Activated CD4-positive, CD25-positive, alpha-beta regulatory T cell treated with anti-CD3 and anti-CD28 coated beads, Interleukin-2, amount 50 U/mL, for 16 hours (primary cell): ENCODE measurements at regions not wholly inside any gene's neighbourhood (a gene's known extent, or its start where the extent isn't known, plus 50 kb on each side); places are given as distances from the start of the nearest gene placed in this dataset.

Experiments used
- DNase-seq: peaks from one replicate; pipeline ENCODE4 v3.0.0-alpha.2; 2020; ENCODE audit warnings: low read depth, low spot score

DNA sequence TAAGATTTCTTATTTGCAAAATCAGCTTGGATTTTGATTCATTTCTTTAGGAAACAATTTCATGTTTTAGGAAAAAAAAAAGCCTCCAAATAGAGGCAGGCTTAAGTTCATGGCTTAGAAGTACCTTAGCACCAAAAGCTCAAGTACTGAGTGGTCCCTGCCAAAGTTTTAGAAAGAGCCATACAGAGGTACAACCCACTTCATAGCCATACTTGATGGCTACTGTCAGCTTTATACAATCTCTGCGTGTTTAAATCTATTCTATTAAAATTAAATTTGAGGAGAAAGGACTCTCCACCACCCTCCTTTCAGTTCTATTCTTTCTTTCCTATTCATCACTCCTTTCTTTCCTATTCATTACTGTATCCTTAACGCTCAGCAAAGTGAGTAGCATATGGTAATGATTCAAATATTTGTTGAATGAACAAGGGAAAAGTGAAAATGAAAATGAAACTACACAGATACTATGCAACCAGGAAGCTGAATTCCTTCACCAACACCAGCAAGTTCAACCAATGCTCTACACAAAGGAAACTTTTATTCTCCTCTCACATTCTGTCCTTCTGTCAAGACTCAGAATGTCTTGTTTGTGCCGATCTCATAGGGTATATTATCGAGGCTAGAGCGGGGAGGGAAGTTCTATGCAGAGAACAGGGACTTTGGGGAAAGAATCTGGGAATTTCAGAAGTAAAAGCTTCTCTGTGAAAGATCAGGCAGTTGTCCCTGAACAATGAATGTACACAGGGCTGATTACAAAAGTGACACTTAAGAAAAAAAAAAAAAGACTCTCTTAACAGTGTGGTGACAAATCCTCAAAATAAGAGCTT lies 138.6 kb upstream of the SPEF2 start:
- DNase-seq: no peak

DNA sequence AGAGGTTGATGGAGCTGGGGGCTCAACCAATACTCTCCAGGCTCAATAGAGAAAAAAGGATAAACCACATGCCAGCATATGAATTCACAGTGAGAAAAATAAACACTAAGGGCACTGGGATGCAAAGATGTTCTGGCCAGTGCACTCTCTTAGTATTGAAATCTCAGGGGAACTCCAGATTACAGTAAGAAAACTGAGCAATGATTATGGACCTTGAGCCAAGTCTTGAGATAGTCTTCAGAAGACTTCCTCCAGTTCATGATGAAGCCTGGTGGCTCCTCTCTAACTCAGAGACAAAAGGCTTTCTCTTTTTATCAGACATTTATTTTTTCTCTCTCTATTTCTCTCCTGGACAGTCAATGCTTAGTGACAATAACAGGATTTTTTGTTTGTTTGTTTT lies 139.8 kb upstream of the SPEF2 start:
- no peak for DNase-seq

DNA sequence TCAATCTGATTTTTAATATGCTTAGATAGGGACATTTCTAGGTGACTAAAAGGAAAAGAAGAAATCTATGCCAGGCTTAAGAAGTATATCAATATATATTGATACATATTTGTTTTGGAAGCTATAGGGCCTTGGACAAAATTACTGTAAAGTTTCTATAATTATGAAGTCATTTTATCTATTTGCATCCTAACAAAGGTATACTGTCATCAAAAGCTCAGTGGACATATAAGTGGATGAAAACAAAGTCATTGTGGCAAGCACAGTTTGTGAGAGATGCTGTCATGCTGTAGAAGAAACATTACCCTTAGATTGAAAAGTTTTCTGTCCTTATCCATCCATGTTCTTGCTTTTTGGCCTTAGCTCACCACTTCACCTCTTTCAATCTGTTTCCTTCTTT lies 140.3 kb upstream of the SPEF2 start:
- no peak for DNase-seq

DNA sequence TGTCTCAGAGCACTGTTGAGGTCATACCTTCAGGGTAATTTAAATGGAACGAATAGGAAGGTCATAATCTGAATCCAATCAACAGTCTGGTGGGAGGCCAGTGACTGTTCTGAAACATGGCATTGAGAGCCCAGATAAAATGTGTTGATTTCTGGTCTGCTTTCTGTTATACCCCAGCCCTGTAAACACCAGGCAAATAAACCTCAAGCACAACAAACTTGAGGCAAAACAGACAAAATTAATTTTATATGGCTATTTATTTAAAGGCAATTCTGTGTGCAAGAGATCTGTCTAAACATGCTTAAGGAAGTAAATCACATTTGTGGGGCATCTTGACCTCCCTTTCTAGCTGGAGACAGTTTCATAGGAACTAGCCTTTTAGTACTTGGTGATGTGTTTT lies 140.9 kb upstream of the SPEF2 start:
- DNase-seq: no peak

DNA sequence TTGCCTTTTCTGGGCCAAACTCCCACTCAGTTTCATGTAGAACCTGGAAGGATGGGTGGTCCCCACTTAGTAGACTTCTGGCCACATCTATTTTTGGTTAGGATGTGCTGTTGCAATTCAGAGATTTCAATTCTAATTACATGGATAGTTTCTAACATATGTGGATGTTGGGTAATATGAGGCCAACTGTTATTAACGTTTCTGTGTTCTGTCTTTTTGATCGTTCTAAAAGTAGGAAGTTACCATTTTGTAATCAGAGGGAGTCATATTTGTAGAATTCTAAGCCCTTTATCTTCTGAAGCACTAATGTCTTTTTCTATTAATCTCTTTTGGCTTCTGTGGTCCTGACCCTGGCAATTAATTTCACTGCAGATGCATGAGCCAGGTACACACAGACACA lies 141.6 kb upstream of the SPEF2 start:
- no peak for DNase-seq

DNA sequence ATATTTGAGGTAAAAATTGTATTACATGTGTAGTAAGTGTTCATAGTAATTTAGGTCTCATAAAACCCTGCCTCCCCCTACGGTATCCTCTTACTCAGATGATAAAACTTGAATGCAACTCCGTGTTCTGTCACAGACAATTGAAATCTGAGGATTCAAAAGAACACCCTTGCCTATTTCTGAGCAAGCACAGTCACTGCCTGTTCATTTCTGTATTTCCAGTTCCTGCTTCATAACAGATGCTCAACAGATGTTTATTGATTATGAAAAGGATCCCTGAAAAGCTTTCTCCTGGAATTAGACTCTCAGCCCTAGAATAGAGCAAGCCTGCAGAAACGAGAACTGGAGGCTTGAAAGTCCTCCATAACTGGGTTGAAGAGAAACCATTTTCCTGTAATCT lies 144.1 kb upstream of the SPEF2 start:
- no peak for DNase-seq

DNA sequence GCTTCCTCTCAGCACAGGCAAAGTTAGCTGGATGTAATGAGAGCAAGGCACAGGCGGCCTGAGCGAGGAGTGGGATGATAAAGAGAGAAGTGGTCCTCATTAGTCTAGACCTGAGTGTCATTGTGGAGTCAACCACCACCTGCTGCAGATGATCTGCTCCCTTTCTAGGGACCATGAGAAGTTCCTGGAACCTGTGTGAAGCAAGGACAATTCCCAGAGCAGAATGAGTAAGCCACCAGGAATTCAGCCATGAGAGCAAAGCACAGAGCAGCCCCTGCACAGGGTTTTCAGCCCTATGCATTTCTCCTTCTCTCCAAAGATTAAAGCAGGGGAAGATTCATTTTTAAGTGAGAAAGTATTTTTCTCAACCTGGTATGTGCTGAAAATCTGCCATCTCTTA lies 146.8 kb upstream of the SPEF2 start:
- DNase-seq: no peak

DNA sequence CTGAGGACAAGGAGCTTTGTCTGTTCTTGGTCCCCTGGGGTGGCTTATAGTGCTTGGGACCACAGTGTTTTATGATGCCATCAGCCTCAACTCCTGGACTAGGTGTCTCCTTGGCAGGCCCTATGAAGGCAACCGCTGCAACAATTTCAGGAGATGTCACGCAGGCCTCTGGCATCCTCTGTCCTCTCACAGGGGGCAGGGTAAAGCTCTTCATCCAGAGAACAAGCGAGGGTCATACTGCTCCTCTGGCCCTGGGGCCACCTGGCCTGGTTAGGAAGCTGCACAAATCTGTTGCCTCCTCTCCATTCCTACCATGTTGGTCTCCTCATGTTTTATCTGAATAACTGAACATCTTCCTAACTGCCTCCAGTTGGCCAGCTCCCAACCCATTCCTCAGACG lies 148.9 kb upstream of the SPEF2 start:
- no peak for DNase-seq

DNA sequence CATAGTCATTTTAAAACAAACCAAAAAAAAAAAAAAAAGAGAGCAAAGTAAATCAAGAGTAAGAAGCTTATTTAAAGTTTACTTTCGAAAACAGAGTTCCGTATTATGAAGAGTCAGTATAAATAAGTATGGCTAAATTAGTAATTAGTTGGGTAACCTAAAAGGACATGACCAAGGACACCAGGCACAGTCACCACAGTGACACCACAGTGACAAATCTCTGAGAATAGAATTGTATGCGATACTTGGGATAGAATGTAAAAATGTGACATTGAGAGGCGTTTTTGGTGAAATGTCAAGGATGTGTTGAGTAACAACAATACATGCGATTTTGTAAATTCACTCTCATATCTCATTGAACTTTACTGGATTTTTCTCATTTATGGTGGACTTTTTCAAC lies 150.9 kb upstream of the SPEF2 start:
- DNase-seq: no peak

DNA sequence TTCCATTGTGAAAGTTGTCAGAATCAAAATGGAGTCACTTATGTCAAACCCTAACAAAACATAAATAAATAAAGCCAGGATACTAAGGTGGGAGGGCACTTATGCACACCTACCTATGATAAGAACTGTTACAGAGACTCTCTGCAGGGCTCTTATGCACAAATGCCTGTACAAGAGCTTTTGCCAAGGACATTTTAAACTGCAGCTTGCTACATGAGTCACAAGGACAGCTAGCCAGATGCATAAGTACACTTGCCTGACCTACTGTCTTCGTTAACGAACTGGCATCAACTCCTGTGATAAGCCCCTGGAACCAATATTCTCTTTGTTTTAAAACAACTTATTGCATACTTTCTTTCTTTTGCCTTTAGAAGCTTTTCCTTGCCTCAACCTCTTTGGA lies 152.9 kb upstream of the SPEF2 start:
- DNase-seq: no peak

DNA sequence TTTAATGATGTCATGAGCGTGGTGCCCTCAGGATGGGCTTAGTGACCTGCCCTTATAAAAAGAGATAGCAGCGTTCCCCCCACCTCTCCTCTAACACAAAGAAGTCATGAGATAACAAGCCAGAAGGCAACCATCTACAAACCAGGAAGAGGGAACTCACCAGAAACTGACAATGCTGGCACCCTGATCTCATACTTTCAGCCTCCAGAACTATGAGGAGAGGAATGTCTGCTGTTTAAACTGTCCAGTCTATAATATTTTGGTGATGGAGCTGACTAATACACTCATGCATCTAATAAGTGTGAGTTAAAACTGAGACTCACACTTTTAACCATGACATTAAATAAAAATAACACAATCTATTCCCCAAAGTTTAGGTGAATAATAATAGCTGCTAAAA lies 156.1 kb upstream of the SPEF2 start:
- no peak for DNase-seq

DNA sequence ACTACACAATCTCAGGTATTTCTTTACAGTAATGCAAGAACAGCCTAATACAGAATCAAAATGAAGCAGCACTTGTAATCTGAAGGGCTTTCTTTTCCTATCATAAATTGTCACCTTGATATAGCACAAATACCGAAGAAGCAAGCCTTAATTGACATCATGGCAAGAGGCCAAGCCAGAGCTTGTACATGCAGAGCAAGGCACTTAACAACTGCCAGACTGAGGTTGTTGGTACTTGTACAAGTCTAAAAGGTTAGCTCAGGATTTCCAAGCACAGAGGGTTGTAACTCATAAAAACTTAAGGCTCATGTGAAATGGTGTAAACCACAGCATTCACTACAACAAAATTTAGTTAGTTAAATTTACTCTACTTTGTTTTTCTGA lies 158.8 kb upstream of the SPEF2 start:
- DNase-seq: no peak

DNA sequence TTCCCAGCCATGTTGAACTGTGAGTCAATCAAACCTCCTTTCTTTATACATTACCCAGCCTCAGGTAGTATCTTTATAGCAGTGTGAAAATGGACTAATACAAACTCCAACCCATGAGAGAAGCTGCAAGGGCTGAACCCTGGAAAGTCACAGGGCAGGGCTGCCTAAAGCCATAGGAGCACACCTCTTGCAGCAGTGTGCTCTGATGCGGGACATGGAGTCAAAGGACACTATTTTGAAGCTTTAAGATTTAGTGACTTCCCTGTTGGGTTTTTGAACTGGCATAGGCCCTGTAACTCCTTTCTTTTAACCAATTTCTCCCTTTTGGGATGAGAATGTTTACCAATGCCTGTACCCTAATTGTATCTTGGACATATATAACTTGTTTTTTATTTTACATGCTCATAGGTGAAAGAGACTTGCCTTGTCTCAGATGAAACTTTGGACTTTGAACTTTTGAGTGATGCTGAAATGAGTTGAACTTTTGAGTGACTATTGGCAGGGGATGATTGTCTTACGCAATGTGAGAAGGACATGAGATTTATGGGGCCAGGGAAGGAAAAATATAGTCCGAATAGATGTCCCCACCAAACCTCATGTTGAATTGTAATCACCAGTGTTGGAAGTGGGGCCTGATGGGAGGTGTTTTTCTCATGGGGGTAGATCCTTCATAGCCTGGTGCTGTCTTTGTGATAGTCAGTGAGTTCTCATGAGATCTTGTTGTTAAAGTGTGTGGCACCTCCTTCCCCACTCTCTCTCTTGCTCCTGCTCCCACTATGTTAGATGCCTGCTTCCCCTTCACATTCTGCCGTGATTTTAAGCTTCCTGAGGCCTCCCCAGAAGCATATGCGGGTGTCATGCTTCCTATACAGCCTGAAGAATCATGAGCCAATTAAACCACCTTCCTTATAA lies 159.5 kb upstream of the SPEF2 start:
- no peak for DNase-seq

DNA sequence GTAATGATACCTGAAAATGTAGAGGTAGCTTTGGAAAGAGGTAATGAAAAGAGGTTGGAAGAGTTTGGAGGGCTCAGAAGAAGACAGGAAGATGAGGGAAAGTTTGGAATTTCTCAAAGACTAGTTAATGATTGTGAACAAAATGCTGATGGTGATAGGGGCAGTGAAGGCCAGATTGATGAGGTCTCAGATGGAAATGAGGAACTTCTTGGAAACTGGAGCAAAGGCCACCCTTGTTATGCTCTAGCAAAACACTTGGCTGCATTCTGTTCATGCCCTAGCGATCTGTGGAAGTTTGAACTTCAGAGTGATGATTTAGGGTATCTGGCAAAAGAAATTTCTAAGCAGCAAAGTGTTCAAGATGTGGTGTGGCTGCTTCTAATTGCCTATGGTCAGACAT lies 161.2 kb upstream of the SPEF2 start:
- DNase-seq: no peak

DNA sequence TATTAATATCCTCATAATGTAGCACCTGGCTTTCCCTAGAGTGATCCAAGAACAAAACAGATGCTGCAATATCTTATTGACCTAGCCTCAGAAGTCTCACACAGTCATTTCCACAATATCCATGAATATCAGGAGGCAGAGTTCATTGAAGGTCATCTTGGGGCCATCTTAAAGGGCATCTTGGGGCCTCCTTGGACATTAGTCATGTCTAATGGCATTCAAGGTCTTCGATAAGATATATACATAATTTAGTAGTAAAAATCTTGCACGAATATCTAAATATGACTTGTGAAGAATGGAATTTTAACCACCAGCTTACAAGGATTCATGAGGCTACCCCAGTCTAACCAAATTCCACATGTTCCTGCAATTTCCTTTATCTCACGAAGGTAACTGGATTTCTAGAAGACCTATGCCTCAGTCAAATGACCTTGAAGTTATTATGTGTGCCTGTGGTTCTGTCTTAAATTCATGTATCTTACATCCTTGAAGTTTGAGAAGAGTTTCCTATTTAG lies 163.6 kb upstream of the SPEF2 start:
- DNase-seq: no peak

DNA sequence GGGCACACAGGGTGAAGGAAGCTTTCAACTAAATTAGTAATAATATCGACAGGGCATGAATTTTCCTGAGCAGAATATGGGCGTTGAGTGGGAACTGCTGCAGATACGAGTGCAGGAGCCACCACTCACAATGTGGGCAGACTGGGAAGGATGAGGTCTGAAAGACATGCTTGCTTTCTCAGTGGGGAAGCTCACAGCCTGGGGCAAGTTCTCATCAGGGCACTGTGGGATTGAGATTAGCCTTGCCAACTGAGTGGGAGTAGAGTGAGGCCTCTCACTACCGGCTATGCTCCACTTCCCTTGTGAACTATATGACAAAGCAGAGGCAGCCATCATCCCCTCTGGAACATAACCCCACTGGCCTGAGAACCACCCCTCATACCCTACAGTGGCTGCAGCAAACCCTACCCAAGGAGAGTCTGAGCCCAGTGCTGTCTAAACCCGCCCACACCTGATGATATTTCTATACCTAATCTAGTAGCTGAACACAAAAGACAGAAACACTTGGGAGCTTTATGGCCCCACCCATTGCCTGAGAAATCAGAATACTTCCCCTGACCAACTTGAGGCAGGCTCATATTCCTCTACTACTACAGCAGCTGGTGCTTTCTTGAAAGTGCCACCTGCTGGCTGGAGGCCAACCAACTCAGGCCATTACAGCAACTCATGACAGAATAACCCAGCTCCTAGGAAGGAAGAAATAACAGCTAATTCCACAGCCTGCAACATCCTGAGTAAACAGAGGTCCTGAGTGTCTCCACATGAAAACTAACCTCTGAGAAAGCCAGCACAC lies 173.7 kb upstream of the SPEF2 start:
- DNase-seq: no peak

DNA sequence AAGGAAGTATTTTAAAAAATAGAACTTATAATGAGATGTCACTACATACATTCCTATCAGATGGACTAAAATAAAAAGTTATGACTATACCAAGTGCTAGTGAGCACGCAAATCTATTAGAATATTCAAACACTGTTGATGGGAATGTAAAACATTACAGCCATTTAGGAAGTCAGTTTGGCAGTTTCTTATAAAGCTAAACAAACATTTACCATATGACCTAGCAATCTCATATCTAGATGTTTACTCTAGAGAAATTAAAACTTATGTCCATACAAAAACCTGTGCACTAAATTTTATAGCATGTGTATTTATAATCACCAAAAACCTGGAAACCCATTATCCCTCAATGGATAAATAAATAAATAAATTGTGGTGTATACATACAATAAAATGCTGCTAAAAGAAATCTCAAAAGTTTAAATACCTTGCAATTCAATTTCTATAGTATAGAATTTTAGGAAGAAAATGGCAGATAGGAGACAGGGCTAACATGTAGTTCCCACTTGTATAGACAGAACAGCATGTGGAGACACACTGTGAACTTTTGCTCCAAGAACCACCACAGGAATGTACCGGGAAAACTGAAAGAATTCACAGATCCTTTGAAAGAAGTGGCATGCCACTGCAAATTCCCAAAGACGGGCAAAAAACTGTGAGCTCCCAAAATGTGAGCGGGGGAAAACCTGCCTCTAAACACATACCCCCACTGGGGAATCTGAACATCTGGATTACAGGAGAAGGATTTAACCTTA lies 174.6 kb upstream of the SPEF2 start:
- DNase-seq: no peak

DNA sequence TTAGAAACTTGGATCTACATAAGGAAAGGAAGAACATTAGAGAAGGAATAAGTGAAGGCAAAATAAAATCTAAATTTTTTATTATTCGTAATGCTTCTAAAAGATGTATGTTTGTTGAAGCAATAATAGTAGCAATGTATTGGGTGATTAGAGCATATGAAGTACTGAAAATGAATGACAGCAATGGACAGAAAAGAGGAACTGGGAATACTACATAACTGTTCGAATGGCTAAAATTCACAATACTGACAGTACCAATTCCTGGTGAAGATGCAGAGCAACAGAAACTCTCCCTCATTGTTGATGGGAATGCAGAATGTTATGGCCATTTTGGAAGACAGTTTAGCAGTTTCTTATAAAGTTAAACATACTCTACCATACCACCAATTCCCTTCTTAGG lies 177.3 kb upstream of the SPEF2 start:
- no peak for DNase-seq

DNA sequence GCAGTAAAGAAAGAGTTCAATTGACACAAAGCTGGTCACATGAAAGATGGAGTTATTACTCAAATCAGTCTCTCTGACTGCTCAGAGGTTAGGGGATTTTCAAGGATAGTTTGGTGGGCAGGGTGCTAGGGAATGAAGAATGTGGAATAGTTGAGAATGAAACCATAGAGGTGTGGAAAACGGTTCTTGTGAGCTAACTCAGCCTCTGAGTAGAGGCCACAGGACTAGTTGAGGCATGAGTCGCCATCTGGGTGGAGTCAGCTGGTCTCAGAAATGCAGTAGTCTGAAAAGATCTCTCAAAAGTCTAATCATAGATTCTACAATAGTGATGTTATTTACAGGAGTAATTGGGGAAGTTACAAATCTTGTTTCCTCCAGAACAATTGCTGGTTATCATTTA lies 178.9 kb upstream of the SPEF2 start:
- DNase-seq: no peak

DNA sequence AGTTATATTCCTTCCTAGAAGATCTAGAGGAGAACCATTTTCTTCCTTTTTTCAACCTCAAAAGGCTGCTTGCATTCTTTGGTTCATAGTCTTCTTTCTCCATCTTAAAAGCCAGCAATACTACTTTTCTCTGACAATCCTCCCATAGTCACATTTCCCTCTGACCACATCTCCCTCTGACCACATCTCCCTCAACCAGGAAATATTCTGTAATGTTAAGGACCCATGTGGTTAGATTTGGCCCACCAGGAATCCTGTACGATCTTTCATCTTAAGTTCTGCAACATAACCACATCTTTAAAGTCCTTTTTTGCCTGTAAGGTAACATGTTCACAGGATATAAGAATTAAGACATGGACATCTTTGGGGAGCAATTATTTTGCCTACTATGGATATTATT lies 179.4 kb upstream of the SPEF2 start:
- DNase-seq: no peak

DNA sequence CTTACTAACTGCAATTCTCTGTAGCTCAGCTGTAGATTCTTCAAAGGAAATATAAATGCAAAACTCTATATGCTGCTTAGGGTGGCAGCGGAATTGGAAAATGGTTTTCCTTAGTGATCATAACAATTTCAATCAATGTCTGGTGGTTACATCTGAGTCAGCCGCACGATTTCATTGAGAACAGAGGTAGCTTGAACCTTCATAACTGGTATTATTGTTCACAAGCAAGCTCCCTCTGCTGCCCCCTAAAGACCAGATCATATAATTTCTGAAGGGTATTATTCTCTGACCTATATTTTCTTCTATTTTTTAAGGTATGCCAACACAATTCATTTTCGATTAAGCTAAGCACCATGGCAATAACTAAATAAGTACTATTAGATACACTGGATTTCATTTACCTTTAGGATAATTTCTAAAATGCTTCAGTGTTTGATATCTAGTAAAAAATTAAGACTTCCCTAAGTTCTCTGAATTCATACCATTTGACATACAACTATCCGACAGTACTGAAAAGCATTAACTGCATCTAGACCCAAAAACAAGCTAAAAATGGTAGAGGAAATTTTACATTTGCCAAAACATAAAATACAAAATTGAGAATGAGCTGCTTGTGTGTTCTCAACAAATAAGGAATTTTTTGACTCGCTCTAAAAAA lies 181.1 kb upstream of the SPEF2 start:
- DNase-seq: no peak
